Head of caudate nucleus (tissue), 42 donors: ENCODE measurements at regions not wholly inside any gene's neighbourhood (a gene's known extent, or its start where the extent isn't known, plus 50 kb on each side); places are given as distances from the start of the nearest gene placed in this dataset.
A peak's percentile ranks its signal among the peaks of the same experiment; 100 is the strongest.

Source experiments
- DNase-seq, 42 donors: peaks; one replicate each; pipeline versions ENCODE4 v3.0.0 to v3.0.0-alpha.2; 2020 to 2021; ENCODE audit warnings: mixed read lengths in 7 of 42
- intact Hi-C: fragments of 100-400 bp; cut with DNase I; formaldehyde crosslinking; loops from one replicate; pipeline ENCODE4 v1.15.0; 2022

GRCh38 chr10:123554656-123555055, 111.5 kb upstream of the GPR26 start:
- peak in 3 of 42 donors; percentile 21 to 32 (median 30) for DNase-seq
- intact Hi-C loops, result loop anchor here (5.0 kb wide), 2 partner anchors 172 to 512 kb away; no protein-coding TSS in a partner anchor

GRCh38 chr10:123555616-123556015, 110.5 kb upstream of the GPR26 start:
- intact Hi-C loops, result loop anchor here (5.0 kb wide), 2 partner anchors 173 to 513 kb away; no protein-coding TSS in a partner anchor
- peak in 1 of 42 donors; percentile 19 for DNase-seq

- intact Hi-C loops, result loop anchor here (5.0 kb wide), 2 partner anchors 174 to 514 kb away; no protein-coding TSS in a partner anchor
- DNase-seq, result peak in 3 of 42 donors; percentile 29 to 32 (median 32)
These were observed 110.1 kb upstream of the GPR26 start for GRCh38 chr10:123556049-123556448.

- intact Hi-C loops, result loop anchor here (5.0 kb wide), 2 partner anchors 174 to 514 kb away; no protein-coding TSS in a partner anchor
- peak in 2 of 42 donors; percentile 31 to 32 for DNase-seq
These were observed 109.4 kb upstream of the GPR26 start for GRCh38 chr10:123556736-123557135.

GRCh38 chr10:123557366-123558108, 108.6 kb upstream of the GPR26 start:
- peak in 2 of 42 donors; percentile 30 to 40 for DNase-seq
- intact Hi-C loops, result loop anchor here (5.0 kb wide), 2 partner anchors 175 to 515 kb away; no protein-coding TSS in a partner anchor

GRCh38 chr10:123558651-123559050, 107.5 kb upstream of the GPR26 start:
- intact Hi-C loops, result loop anchor here (5.0 kb wide), 2 partner anchors 176 to 516 kb away; no protein-coding TSS in a partner anchor
- peak in 19 of 42 donors; percentile 8 to 61 (median 23) for DNase-seq

- intact Hi-C loops, result loop anchor here (5.0 kb wide), 2 partner anchors 177 to 517 kb away; no protein-coding TSS in a partner anchor
- peak; percentile 78 to 97 (median 92) for DNase-seq
These were observed 106.9 kb upstream of the GPR26 start for GRCh38 chr10:123559066-123559822.

GRCh38 chr10:123559823-123560092, 106.4 kb upstream of the GPR26 start:
- intact Hi-C loops, result loop anchor here (5.0 kb wide), 3 partner anchors 177 to 517 kb away; no protein-coding TSS in a partner anchor
- DNase-seq, result peak in 2 of 42 donors; percentile 30 to 35

GRCh38 chr10:123560301-123561140, 105.6 kb upstream of the GPR26 start:
- intact Hi-C loops, result loop anchor here (5.0 kb wide), 1 partner anchor 428 kb away; no protein-coding TSS in a partner anchor
- peak in 2 of 42 donors; percentile 11 to 34 for DNase-seq

- intact Hi-C loops, result loop anchor here (5.0 kb wide), 1 partner anchor 429 kb away; no protein-coding TSS in a partner anchor
- DNase-seq, result peak in 1 of 42 donors; percentile 18
These were observed 105.1 kb upstream of the GPR26 start for GRCh38 chr10:123561141-123561440.

GRCh38 chr10:123562387-123562786, 103.8 kb upstream of the GPR26 start:
- no peak for DNase-seq
- intact Hi-C loops, result loop anchor here (5.0 kb wide), 1 partner anchor 430 kb away; no protein-coding TSS in a partner anchor

- DNase-seq, result peak in 3 of 42 donors; percentile 11 to 21 (median 14)
- intact Hi-C loops, result loop anchor here (5.0 kb wide), 1 partner anchor 431 kb away; no protein-coding TSS in a partner anchor
These were observed 103.2 kb upstream of the GPR26 start for GRCh38 chr10:123562811-123563580.

- peak in 2 of 42 donors; percentile 7 to 24 for DNase-seq
- intact Hi-C loops, result loop anchor here (5.0 kb wide), 1 partner anchor 431 kb away; no protein-coding TSS in a partner anchor
These were observed 102.6 kb upstream of the GPR26 start for GRCh38 chr10:123563581-123563855.

- intact Hi-C loops, result loop anchor here (5.0 kb wide), 1 partner anchor 432 kb away; no protein-coding TSS in a partner anchor
These were observed 102.2 kb upstream of the GPR26 start for GRCh38 chr10:123563994-123564393.

GRCh38 chr10:123564631-123565030, 101.5 kb upstream of the GPR26 start:
- intact Hi-C loops, result loop anchor here (5.0 kb wide), 1 partner anchor 432 kb away; no protein-coding TSS in a partner anchor
- DNase-seq, result peak in 1 of 42 donors; percentile 10

More at GRCh38 chr10:123563994-123564393, 102.2 kb upstream of the GPR26 start:
- DNase-seq, result peak in 3 of 42 donors; percentile 13 to 26 (median 14)

- intact Hi-C loops, result no loop called here
- DNase-seq, result peak in 2 of 42 donors; percentile 7
These were observed 100.2 kb upstream of the GPR26 start for GRCh38 chr10:123565691-123566660.
